HCT116 (cell line): ENCODE measurements at regions not wholly inside any gene's neighbourhood (a gene's known extent, or its start where the extent isn't known, plus 50 kb on each side); places are given as distances from the start of the nearest gene placed in this dataset.

Experiments used
- ATAC-seq: fragments of 200-7000 bp; cut with Tn5 transposase; 2 replicates; pipeline ENCODE4 v1.9.1; 2020; ENCODE audit warnings: mild to moderate bottlenecking, moderate library complexity
- BruUV-seq: library from RNA; stranded (reverse); fragments of 400-500 nt; replicated peaks from 2 replicates; lab custom pipeline; 2021; lab: Mats Ljungman, UMichigan
- CTCF ChIA-PET: fragments of 300-600 bp; sonication (Branson Sonifier 250); formaldehyde crosslinking; loops from one replicate; lab custom pipeline; 2021; ENCODE audit warnings: antibody characterized with exemption; lab: Charles Lee
- POLR2A ChIA-PET: fragments of 300-600, 350-600 bp; sonication (Branson Sonifier 250); formaldehyde crosslinking; loops from one replicate; lab custom pipeline; 2021; ENCODE audit warnings: antibody characterized with exemption; lab: Charles Lee
- RAD21 ChIA-PET, 2 experiments: fragments of 300-600 bp; sonication (Branson Sonifier 250); formaldehyde crosslinking; loops; one replicate each; lab custom pipeline; 2023; ENCODE audit warnings: low total read pairs in 2 of 2; ENCODE audit not compliant: uncharacterized antibody in 2 of 2, unreplicated experiment in 2 of 2, low non-redundant PET in 1 of 2; lab: Charles Lee
- DNase-seq: peaks from one replicate; pipeline ENCODE4 v3.0.0-alpha.2; 2010; ENCODE audit warnings: low read depth, low spot score
- H2AFZ ChIP-seq: fragments of 200-600 bp; shearing (Covaris generic), sonication (generic); 2 replicates; pipeline ENCODE4 v1.6.1; 2017; ENCODE audit warnings: low read depth, mixed run types, mixed read lengths, antibody characterized with exemption, low read length; ENCODE audit not compliant: poor library complexity, severe bottlenecking
- H3K27ac ChIP-seq: 2 replicates; pipeline ENCODE4 v1.5.1; 2012; ENCODE audit warnings: low read depth, low read length
- H3K27me3 ChIP-seq: fragments of 200-600 bp; sonication (generic); 2 replicates; pipeline ENCODE4 v1.6.1; 2016; ENCODE audit warnings: mixed run types, low read length, mixed read lengths; ENCODE audit not compliant: insufficient read depth
- H3K36me3 ChIP-seq, 2 experiments: fragments of 200-500 bp in 1 of 2; fragments of 200-600 bp in 1 of 2; sonication (Bioruptor generic) in 1 of 2; sonication (generic) in 1 of 2; 2 replicates each; pipeline versions ENCODE4 v1.5.1 to v1.6.1; 2014 to 2016; ENCODE audit warnings: low read length in 2 of 2, inconsistent platforms in 1 of 2, mixed read lengths in 1 of 2, mixed run types in 1 of 2; ENCODE audit not compliant: insufficient read depth in 2 of 2, control insufficient read depth in 1 of 2
- H3K4me1 ChIP-seq, 2 experiments: fragments of 200-600 bp in 1 of 2; sonication (generic) in 1 of 2; 2 replicates each; pipeline versions ENCODE4 v1.5.1 to v1.6.1; 2012 to 2017; ENCODE audit warnings: low read length in 2 of 2, inconsistent platforms in 1 of 2, mild to moderate bottlenecking in 1 of 2, mixed read lengths in 1 of 2, mixed run types in 1 of 2, moderate library complexity in 1 of 2; ENCODE audit not compliant: insufficient read depth in 2 of 2, control insufficient read depth in 1 of 2
- H3K4me2 ChIP-seq: fragments of 200-600 bp; sonication (generic); 2 replicates; pipeline ENCODE4 v1.6.1; 2017; ENCODE audit warnings: mixed run types, low read length, mixed read lengths
- H3K4me3 ChIP-seq, 2 experiments: fragments of 200-600 bp in 1 of 2; sonication (generic) in 1 of 2; replicated peaks in 1 of 2; 2 replicates each; pipeline ENCODE4 v1.5.1; 2011 to 2016; ENCODE audit warnings: low read length in 2 of 2, control low read depth in 1 of 2, low read depth in 1 of 2, mild to moderate bottlenecking in 1 of 2, mixed read lengths in 1 of 2, mixed run types in 1 of 2
- H3K79me2 ChIP-seq: fragments of 200-600 bp; sonication (generic); 2 replicates; pipeline ENCODE4 v1.6.1; 2017; ENCODE audit warnings: mild to moderate bottlenecking, mixed run types, low read length, moderate library complexity, mixed read lengths; ENCODE audit not compliant: insufficient read depth
- H3K9ac ChIP-seq: fragments of 200-600 bp; sonication (generic); 2 replicates; pipeline ENCODE4 v1.6.1; 2016; ENCODE audit warnings: low read length, mixed read lengths
- H3K9me2 ChIP-seq: fragments of 200-600 bp; sonication (generic), shearing (Covaris generic); 2 replicates; pipeline ENCODE4 v1.6.1; 2017; ENCODE audit warnings: mixed run types, mild to moderate bottlenecking, moderate library complexity; ENCODE audit not compliant: insufficient read depth
- H3K9me3 ChIP-seq, 2 experiments: fragments of 200-500 bp in 1 of 2; fragments of 200-600 bp in 1 of 2; sonication (Bioruptor generic) in 1 of 2; sonication (generic) in 1 of 2; 2 replicates each; pipeline ENCODE4 v1.6.1; 2014 to 2017; ENCODE audit warnings: low read length in 2 of 2, mixed read lengths in 2 of 2, inconsistent platforms in 1 of 2, low read depth in 1 of 2, mild to moderate bottlenecking in 1 of 2, mixed run types in 1 of 2, moderate library complexity in 1 of 2; ENCODE audit not compliant: control insufficient read depth in 1 of 2, insufficient read depth in 1 of 2
- H4K20me1 ChIP-seq: fragments of 200-600 bp; sonication (generic), shearing (Covaris generic); 2 replicates; pipeline ENCODE4 v1.6.1; 2017; ENCODE audit warnings: mixed run types, mild to moderate bottlenecking, moderate library complexity; ENCODE audit not compliant: insufficient read depth
- EGR1 ChIP-seq: IDR thresholded peaks from 2 replicates; pipeline ENCODE4 v1.6.1; 2012; ENCODE audit warnings: low read depth
- ELF1 ChIP-seq: IDR thresholded peaks from 2 replicates; pipeline ENCODE4 v1.6.1; 2012; ENCODE audit warnings: low read depth, borderline replicate concordance
- EZH2 ChIP-seq: fragments of 200-600 bp; sonication (generic); IDR thresholded peaks from 2 replicates; pipeline ENCODE4 v1.6.1; 2017; ENCODE audit warnings: antibody characterized with exemption, mixed run types
- FOSL1 ChIP-seq: IDR thresholded peaks from 2 replicates; pipeline ENCODE4 v1.6.1; 2012; ENCODE audit warnings: low read depth
- JUND ChIP-seq: IDR thresholded peaks from 2 replicates; pipeline ENCODE4 v1.6.1; 2012
- MAX ChIP-seq: IDR thresholded peaks from 2 replicates; pipeline ENCODE4 v1.6.1; 2012
- POLR2A ChIP-seq: IDR thresholded peaks from 2 replicates; pipeline ENCODE4 v1.7.0; 2011; ENCODE audit warnings: borderline replicate concordance; ENCODE audit not compliant: insufficient read depth, insufficient read length; ENCODE audit errors: extremely low read depth
- POLR2AphosphoS5 ChIP-seq: IDR thresholded peaks from 2 replicates; pipeline ENCODE4 v1.6.1; 2011; ENCODE audit warnings: mild to moderate bottlenecking, low read depth, low read length, moderate library complexity
- RAD21 ChIP-seq: IDR thresholded peaks from 2 replicates; pipeline ENCODE4 v1.6.1; 2012; ENCODE audit warnings: low read depth, mild to moderate bottlenecking
- SP1 ChIP-seq: IDR thresholded peaks from 2 replicates; pipeline ENCODE4 v1.6.1; 2012; ENCODE audit warnings: low read depth
- SRF ChIP-seq: IDR thresholded peaks from 2 replicates; pipeline ENCODE4 v1.6.1; 2012; ENCODE audit warnings: low read depth
- TCF7L2 ChIP-seq: IDR thresholded peaks from 2 replicates; pipeline ENCODE4 v1.7.0; 2011; ENCODE audit warnings: borderline replicate concordance, inconsistent platforms; ENCODE audit not compliant: insufficient read depth, insufficient read length; ENCODE audit errors: extremely low read depth
- YY1 ChIP-seq: IDR thresholded peaks from 2 replicates; pipeline ENCODE4 v1.6.1; 2011; ENCODE audit warnings: low read length, low read depth, moderate library complexity, mild to moderate bottlenecking; ENCODE audit not compliant: insufficient replicate concordance; ENCODE audit errors: extremely low read depth
- ZFX ChIP-seq: fragments of 450-650 bp; IDR thresholded peaks from 2 replicates; pipeline ENCODE4 v1.6.1; 2017
- intact Hi-C: fragments of 100-400 bp; cut with micrococcal nuclease; formaldehyde crosslinking; loops from 2 replicates; pipeline ENCODE4 v1.10.0; 2022
- TF ChIP-seq, protein P1 (sequence below): IDR thresholded peaks from 2 replicates; pipeline ENCODE4 v1.6.1; 2012; ENCODE audit warnings: low read depth

- intact Hi-C loops: no loop called here
- H3K27me3 ChIP-seq: no peaks in the 10 kb centered on the region
- CTCF ChIA-PET: no interaction called here
These were observed 86.0 kb downstream of the RHOU start for GRCh38 chr1:228821252-228821651.

GRCh38 chr1:228823200-228823599 is 87.9 kb downstream of the RHOU start:
- H3K27me3 ChIP-seq: no peaks in the 10 kb centered on the region
- no peak for DNase-seq
- CTCF ChIA-PET: no interaction called here

More at GRCh38 chr1:228821252-228821651, 86.0 kb downstream of the RHOU start:
- no peaks in the 10 kb centered on the region for H4K20me1 ChIP-seq
- H3K79me2 ChIP-seq: no peaks in the 10 kb centered on the region
- no peak for DNase-seq
- RAD21 ChIA-PET: no interaction called here
- H2AFZ ChIP-seq: no peak overlapping the region
- no peak overlapping the region for H3K27ac ChIP-seq
- no peak overlapping the region for H3K4me2 ChIP-seq
- no peaks in the 10 kb centered on the region for H3K9me3 ChIP-seq
- no peaks in the 10 kb centered on the region for H3K4me1 ChIP-seq
- no TSS peak for BruUV-seq
- H3K9ac ChIP-seq: no peak overlapping the region
- no peak for ATAC-seq
- peaks cover 5% of the 10 kb centered on the region; the same call in 1 of the 2 replicates for H3K9me2 ChIP-seq
- no peaks in the 10 kb centered on the region for H3K36me3 ChIP-seq
- TF ChIP-seq SP1 (no peak), FOSL1 (no peak)
- TF ChIP-seq, all 23 proteins: peak for 0
- H3K4me3 ChIP-seq: no peak overlapping the region
- POLR2A ChIA-PET: no interaction called here

More at GRCh38 chr1:228823200-228823599, 87.9 kb downstream of the RHOU start:
- H3K36me3 ChIP-seq: no peaks in the 10 kb centered on the region
- no peaks in the 10 kb centered on the region for H3K79me2 ChIP-seq
- no peak overlapping the region for H3K9ac ChIP-seq
- intact Hi-C loops: no loop called here
- H3K4me1 ChIP-seq: no peaks in the 10 kb centered on the region
- no TSS peak for BruUV-seq
- no peak overlapping the region for H3K27ac ChIP-seq
- H3K4me2 ChIP-seq: no peak overlapping the region
- POLR2A ChIA-PET: no interaction called here
- no peak overlapping the region for H3K4me3 ChIP-seq
- H3K9me3 ChIP-seq: no peaks in the 10 kb centered on the region
- RAD21 ChIA-PET: no interaction called here
- peaks cover 5% of the 10 kb centered on the region; the same call in 1 of the 2 replicates for H3K9me2 ChIP-seq
- no peak for ATAC-seq
- H2AFZ ChIP-seq: no peak overlapping the region
- no peaks in the 10 kb centered on the region for H4K20me1 ChIP-seq
- no peak for TF ChIP-seq YY1
- no peak for TF ChIP-seq FOSL1
- no peak for TF ChIP-seq ZFX
- no peak for TF ChIP-seq SP1
- no peak for TF ChIP-seq MAX
- no peak for TF ChIP-seq POLR2AphosphoS5
- TF ChIP-seq ELF1: no peak
- TF ChIP-seq TCF7L2: no peak
- TF ChIP-seq POLR2A: no peak
- TF ChIP-seq, protein P1, sequence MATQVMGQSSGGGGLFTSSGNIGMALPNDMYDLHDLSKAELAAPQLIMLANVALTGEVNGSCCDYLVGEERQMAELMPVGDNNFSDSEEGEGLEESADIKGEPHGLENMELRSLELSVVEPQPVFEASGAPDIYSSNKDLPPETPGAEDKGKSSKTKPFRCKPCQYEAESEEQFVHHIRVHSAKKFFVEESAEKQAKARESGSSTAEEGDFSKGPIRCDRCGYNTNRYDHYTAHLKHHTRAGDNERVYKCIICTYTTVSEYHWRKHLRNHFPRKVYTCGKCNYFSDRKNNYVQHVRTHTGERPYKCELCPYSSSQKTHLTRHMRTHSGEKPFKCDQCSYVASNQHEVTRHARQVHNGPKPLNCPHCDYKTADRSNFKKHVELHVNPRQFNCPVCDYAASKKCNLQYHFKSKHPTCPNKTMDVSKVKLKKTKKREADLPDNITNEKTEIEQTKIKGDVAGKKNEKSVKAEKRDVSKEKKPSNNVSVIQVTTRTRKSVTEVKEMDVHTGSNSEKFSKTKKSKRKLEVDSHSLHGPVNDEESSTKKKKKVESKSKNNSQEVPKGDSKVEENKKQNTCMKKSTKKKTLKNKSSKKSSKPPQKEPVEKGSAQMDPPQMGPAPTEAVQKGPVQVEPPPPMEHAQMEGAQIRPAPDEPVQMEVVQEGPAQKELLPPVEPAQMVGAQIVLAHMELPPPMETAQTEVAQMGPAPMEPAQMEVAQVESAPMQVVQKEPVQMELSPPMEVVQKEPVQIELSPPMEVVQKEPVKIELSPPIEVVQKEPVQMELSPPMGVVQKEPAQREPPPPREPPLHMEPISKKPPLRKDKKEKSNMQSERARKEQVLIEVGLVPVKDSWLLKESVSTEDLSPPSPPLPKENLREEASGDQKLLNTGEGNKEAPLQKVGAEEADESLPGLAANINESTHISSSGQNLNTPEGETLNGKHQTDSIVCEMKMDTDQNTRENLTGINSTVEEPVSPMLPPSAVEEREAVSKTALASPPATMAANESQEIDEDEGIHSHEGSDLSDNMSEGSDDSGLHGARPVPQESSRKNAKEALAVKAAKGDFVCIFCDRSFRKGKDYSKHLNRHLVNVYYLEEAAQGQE: no peak
- no peak for TF ChIP-seq JUND
- TF ChIP-seq EZH2: no peak
- no peak for TF ChIP-seq EGR1
- no peak for TF ChIP-seq SRF
- no peak for TF ChIP-seq RAD21
